Effector memory CD8-positive, alpha-beta T cell (primary cell): ENCODE measurements at regions not wholly inside any gene's neighbourhood (a gene's known extent, or its start where the extent isn't known, plus 50 kb on each side); places are given as distances from the start of the nearest gene placed in this dataset.
A peak's percentile ranks its signal among the peaks of the same experiment; 100 is the strongest.

ENCODE experiments used
- ATAC-seq: fragments of 150-1000 bp; cut with Tn5 transposase; replicated peaks from 2 replicates; pipeline ENCODE4 v1.10.0; 2021; ENCODE audit warnings: mild to moderate bottlenecking, moderate library complexity
- DNase-seq, 3 experiments: peaks; one replicate each; pipeline ENCODE4 v3.0.0; 2021
- H3K27ac Mint-ChIP-seq, 2 donors: one replicate each; pipeline ENCODE4 v1.8.0; 2022; ENCODE audit warnings: mild to moderate bottlenecking in 2 of 2, mixed read lengths in 2 of 2, moderate library complexity in 2 of 2
- H3K27me3 Mint-ChIP-seq, 2 donors: one replicate each; pipeline ENCODE4 v1.8.0; 2022; ENCODE audit warnings: mixed read lengths in 2 of 2
- H3K36me3 Mint-ChIP-seq: one replicate; pipeline ENCODE4 v1.8.0; 2022; ENCODE audit warnings: mild to moderate bottlenecking, moderate library complexity, mixed read lengths; ENCODE audit not compliant: insufficient read depth
- H3K4me1 Mint-ChIP-seq, 2 donors: one replicate each; pipeline ENCODE4 v1.8.0; 2022; ENCODE audit warnings: low read depth in 2 of 2, mixed read lengths in 2 of 2
- H3K4me3 Mint-ChIP-seq, 2 donors: one replicate each; pipeline ENCODE4 v1.8.0; 2022; ENCODE audit warnings: mild to moderate bottlenecking in 2 of 2, mixed read lengths in 2 of 2, moderate library complexity in 2 of 2
- H3K9me3 Mint-ChIP-seq, 2 donors: one replicate each; pipeline ENCODE4 v1.8.0; 2022; ENCODE audit warnings: mixed read lengths in 2 of 2

GRCh38 chr12:4133636-4134447 is 139.7 kb upstream of the CCND2 start:
- H3K27ac Mint-ChIP-seq: no peak overlapping the region
- H3K36me3 Mint-ChIP-seq: no peaks in the 10 kb centered on the region
- peaks cover 6% of the 10 kb centered on the region in 2 donors for H3K4me1 Mint-ChIP-seq

GRCh38 chr12:4133029-4133428 is 140.5 kb upstream of the CCND2 start:
- ATAC-seq: no peak
- Mint-ChIP-seq H3K4me1 (peaks cover 6% of the 10 kb centered on the region in 2 donors), H3K36me3 (no peaks in the 10 kb centered on the region), H3K27ac (no peak overlapping the region), H3K27me3 (peaks cover 0 to 6% of the 10 kb centered on the region in 2 donors), H3K9me3 (no peaks in the 10 kb centered on the region), H3K4me3 (no peak overlapping the region)
- DNase-seq: no peak

More at GRCh38 chr12:4133636-4134447, 139.7 kb upstream of the CCND2 start:
- DNase-seq: no peak
- H3K27me3 Mint-ChIP-seq: peaks cover 0 to 6% of the 10 kb centered on the region in 2 donors
- ATAC-seq: no peak
- no peaks in the 10 kb centered on the region for H3K9me3 Mint-ChIP-seq
- H3K4me3 Mint-ChIP-seq: no peak overlapping the region

- Mint-ChIP-seq H3K36me3 (peaks cover 5% of the 10 kb centered on the region), H3K4me1 (peaks cover 19 to 21% of the 10 kb centered on the region in 2 donors), H3K4me3 (no peak overlapping the region), H3K9me3 (no peaks in the 10 kb centered on the region), H3K27me3 (peaks cover 19 to 22% of the 10 kb centered on the region in 2 donors), H3K27ac (no peak overlapping the region)
- peak in 1 of 3 experiments; percentile 0 for DNase-seq
- no peak for ATAC-seq
Observed at GRCh38 chr12:4121506-4122020, 152.0 kb upstream of the CCND2 start.

- no peak overlapping the region for H3K4me3 Mint-ChIP-seq
- H3K27me3 Mint-ChIP-seq: peaks cover 19 to 28% of the 10 kb centered on the region in 2 donors
- ATAC-seq (no peak), DNase-seq (no peak)
- no peak overlapping the region for H3K27ac Mint-ChIP-seq
- no peaks in the 10 kb centered on the region for H3K9me3 Mint-ChIP-seq
- H3K36me3 Mint-ChIP-seq: peaks cover 8% of the 10 kb centered on the region
- peaks cover 23 to 24% of the 10 kb centered on the region in 2 donors for H3K4me1 Mint-ChIP-seq
Observed at GRCh38 chr12:4120316-4120917, 153.1 kb upstream of the CCND2 start.

- Mint-ChIP-seq H3K4me1 (peaks cover 28 to 31% of the 10 kb centered on the region in 2 donors), H3K36me3 (peaks cover 8% of the 10 kb centered on the region), H3K9me3 (no peaks in the 10 kb centered on the region), H3K27ac (peak overlapping the region; percentile 11 to 79), H3K27me3 (peaks cover 19 to 35% of the 10 kb centered on the region in 2 donors), H3K4me3 (peak overlapping the region; percentile 52 to 72)
- no peak for DNase-seq
- peak; percentile 56 for ATAC-seq
Observed at GRCh38 chr12:4119157-4119761, 154.3 kb upstream of the CCND2 start.

- H3K27me3 Mint-ChIP-seq: peaks cover 19 to 35% of the 10 kb centered on the region in 2 donors
- no peak for DNase-seq
- peak; percentile 16 for ATAC-seq
- H3K27ac Mint-ChIP-seq: peak overlapping the region; percentile 11 to 79
- peaks cover 28 to 31% of the 10 kb centered on the region in 2 donors for H3K4me1 Mint-ChIP-seq
- H3K9me3 Mint-ChIP-seq: no peaks in the 10 kb centered on the region
- H3K36me3 Mint-ChIP-seq: peaks cover 8% of the 10 kb centered on the region
- peak overlapping the region; percentile 52 to 72 for H3K4me3 Mint-ChIP-seq
Observed at GRCh38 chr12:4118601-4119156, 154.9 kb upstream of the CCND2 start.

GRCh38 chr12:4118017-4118510 is 155.5 kb upstream of the CCND2 start:
- ATAC-seq: peak; percentile 66
- no peaks in the 10 kb centered on the region for H3K9me3 Mint-ChIP-seq
- H3K27me3 Mint-ChIP-seq: peaks cover 17 to 32% of the 10 kb centered on the region in 2 donors
- no peak for DNase-seq
- H3K4me1 Mint-ChIP-seq: peaks cover 28 to 31% of the 10 kb centered on the region in 2 donors
- H3K27ac Mint-ChIP-seq: peak overlapping the region; percentile 11 to 79
- peaks cover 8% of the 10 kb centered on the region for H3K36me3 Mint-ChIP-seq
- H3K4me3 Mint-ChIP-seq: peak overlapping the region; percentile 52 to 72

- ATAC-seq: no peak
- H3K4me3 Mint-ChIP-seq: peak overlapping the region; percentile 52 to 72
Observed at GRCh38 chr12:4117386-4118016, 156.1 kb upstream of the CCND2 start.

GRCh38 chr12:4116251-4117111 is 157.1 kb upstream of the CCND2 start:
- Mint-ChIP-seq H3K36me3 (peaks cover 8% of the 10 kb centered on the region), H3K27me3 (peaks cover 8 to 40% of the 10 kb centered on the region in 2 donors), H3K4me1 (peaks cover 30 to 31% of the 10 kb centered on the region in 2 donors), H3K9me3 (no peaks in the 10 kb centered on the region), H3K4me3 (peak overlapping the region in 1 of 2 donors; percentile 52), H3K27ac (no peak overlapping the region)
- ATAC-seq: no peak
- DNase-seq: no peak

More at GRCh38 chr12:4117386-4118016, 156.1 kb upstream of the CCND2 start:
- Mint-ChIP-seq H3K27ac (peak overlapping the region in 1 of 2 donors; percentile 11), H3K4me1 (peaks cover 28 to 31% of the 10 kb centered on the region in 2 donors), H3K27me3 (peaks cover 12 to 30% of the 10 kb centered on the region in 2 donors), H3K9me3 (no peaks in the 10 kb centered on the region), H3K36me3 (peaks cover 8% of the 10 kb centered on the region)
- no peak for DNase-seq

GRCh38 chr12:4115570-4115969 is 158.0 kb upstream of the CCND2 start:
- no peak for DNase-seq
- Mint-ChIP-seq H3K4me3 (peak overlapping the region in 1 of 2 donors; percentile 52), H3K9me3 (no peaks in the 10 kb centered on the region), H3K27ac (peak overlapping the region in 1 of 2 donors; percentile 64), H3K4me1 (peaks cover 30 to 31% of the 10 kb centered on the region in 2 donors), H3K36me3 (peaks cover 8% of the 10 kb centered on the region), H3K27me3 (peaks cover 0 to 40% of the 10 kb centered on the region in 2 donors)
- ATAC-seq: no peak

GRCh38 chr12:4114986-4115385 is 158.6 kb upstream of the CCND2 start:
- H3K4me1 Mint-ChIP-seq: peaks cover 28 to 31% of the 10 kb centered on the region in 2 donors
- H3K9me3 Mint-ChIP-seq: no peaks in the 10 kb centered on the region
- H3K4me3 Mint-ChIP-seq: peak overlapping the region in 1 of 2 donors; percentile 26
- peaks cover 8% of the 10 kb centered on the region for H3K36me3 Mint-ChIP-seq
- ATAC-seq (peak; percentile 58), DNase-seq (peak; percentile 19 to 48 (median 25))
- H3K27ac Mint-ChIP-seq: no peak overlapping the region
- H3K27me3 Mint-ChIP-seq: peaks cover 0 to 38% of the 10 kb centered on the region in 2 donors
